SJSA1 (cell line): ENCODE measurements at regions not wholly inside any gene's neighbourhood (a gene's known extent, or its start where the extent isn't known, plus 50 kb on each side); places are given as distances from the start of the nearest gene placed in this dataset.

Source experiments
- DNase-seq, 2 experiments: peaks; one replicate each; pipeline ENCODE4 v3.0.0-alpha.2; 2015 to 2020; ENCODE audit warnings: low spot score in 2 of 2, low read depth in 1 of 2
- H3K27ac ChIP-seq: fragments of 250-450 bp; sonication (Bioruptor Pico); 2 replicates; pipeline ENCODE4 v1.5.1; 2020; ENCODE audit warnings: mild to moderate bottlenecking, moderate library complexity
- H3K27me3 ChIP-seq: fragments of 250-450 bp; sonication (Bioruptor Pico); replicated peaks from 2 replicates; pipeline ENCODE4 v1.5.1; 2020; ENCODE audit warnings: mild to moderate bottlenecking, moderate library complexity
- H3K36me3 ChIP-seq: fragments of 250-450 bp; sonication (Bioruptor Pico); 2 replicates; pipeline ENCODE4 v1.5.1; 2020; ENCODE audit warnings: mild to moderate bottlenecking
- H3K4me1 ChIP-seq: fragments of 250-450 bp; sonication (Bioruptor Pico); replicated peaks from 2 replicates; pipeline ENCODE4 v1.6.1; 2021; ENCODE audit warnings: mild to moderate bottlenecking
- H3K4me3 ChIP-seq: fragments of 250-450 bp; sonication (Bioruptor Pico); 2 replicates; pipeline ENCODE4 v1.5.1; 2020; ENCODE audit warnings: mild to moderate bottlenecking
- H3K9me3 ChIP-seq: fragments of 250-450 bp; sonication (Bioruptor Pico); replicated peaks from 2 replicates; pipeline ENCODE4 v1.5.1; 2020; ENCODE audit warnings: mild to moderate bottlenecking

- no peak overlapping the region for H3K27ac ChIP-seq
- no peak overlapping the region for H3K4me3 ChIP-seq
- H3K4me1 ChIP-seq: no peaks in the 10 kb centered on the region
- no peaks in the 10 kb centered on the region for H3K36me3 ChIP-seq
- no peaks in the 10 kb centered on the region for H3K27me3 ChIP-seq
- no peak for DNase-seq
- H3K9me3 ChIP-seq: no peaks in the 10 kb centered on the region
These were observed 257.3 kb upstream of the APCDD1 start for GRCh38 chr18:10197097-10197496.

GRCh38 chr18:10201226-10201625 is 253.2 kb upstream of the APCDD1 start:
- no peak overlapping the region for H3K4me3 ChIP-seq
- no peak for DNase-seq
- H3K27me3 ChIP-seq: no peaks in the 10 kb centered on the region
- H3K36me3 ChIP-seq: no peaks in the 10 kb centered on the region
- no peak overlapping the region for H3K27ac ChIP-seq
- H3K4me1 ChIP-seq: no peaks in the 10 kb centered on the region
- H3K9me3 ChIP-seq: no peaks in the 10 kb centered on the region

- Histone ChIP-seq H3K27ac (no peak overlapping the region), H3K9me3 (no peaks in the 10 kb centered on the region), H3K4me3 (no peak overlapping the region), H3K27me3 (no peaks in the 10 kb centered on the region), H3K4me1 (no peaks in the 10 kb centered on the region), H3K36me3 (no peaks in the 10 kb centered on the region)
- DNase-seq: no peak
These were observed 252.8 kb upstream of the APCDD1 start for GRCh38 chr18:10201659-10202058.

- H3K4me1 ChIP-seq: no peaks in the 10 kb centered on the region
- no peaks in the 10 kb centered on the region for H3K36me3 ChIP-seq
- H3K27ac ChIP-seq: no peak overlapping the region
- no peak overlapping the region for H3K4me3 ChIP-seq
- no peaks in the 10 kb centered on the region for H3K27me3 ChIP-seq
- H3K9me3 ChIP-seq: no peaks in the 10 kb centered on the region
- no peak for DNase-seq
These were observed 251.6 kb upstream of the APCDD1 start for GRCh38 chr18:10202845-10203321.

GRCh38 chr18:10205151-10205550 is 249.3 kb upstream of the APCDD1 start:
- H3K4me1 ChIP-seq: no peaks in the 10 kb centered on the region
- no peaks in the 10 kb centered on the region for H3K36me3 ChIP-seq
- DNase-seq: no peak
- no peaks in the 10 kb centered on the region for H3K9me3 ChIP-seq
- H3K4me3 ChIP-seq: no peak overlapping the region
- H3K27ac ChIP-seq: no peak overlapping the region
- H3K27me3 ChIP-seq: no peaks in the 10 kb centered on the region

GRCh38 chr18:10207682-10208345 is 246.6 kb upstream of the APCDD1 start:
- no peak for DNase-seq
- Histone ChIP-seq H3K27ac (no peak overlapping the region), H3K9me3 (no peaks in the 10 kb centered on the region), H3K4me1 (no peaks in the 10 kb centered on the region), H3K4me3 (no peak overlapping the region), H3K27me3 (no peaks in the 10 kb centered on the region), H3K36me3 (no peaks in the 10 kb centered on the region)

DNA sequence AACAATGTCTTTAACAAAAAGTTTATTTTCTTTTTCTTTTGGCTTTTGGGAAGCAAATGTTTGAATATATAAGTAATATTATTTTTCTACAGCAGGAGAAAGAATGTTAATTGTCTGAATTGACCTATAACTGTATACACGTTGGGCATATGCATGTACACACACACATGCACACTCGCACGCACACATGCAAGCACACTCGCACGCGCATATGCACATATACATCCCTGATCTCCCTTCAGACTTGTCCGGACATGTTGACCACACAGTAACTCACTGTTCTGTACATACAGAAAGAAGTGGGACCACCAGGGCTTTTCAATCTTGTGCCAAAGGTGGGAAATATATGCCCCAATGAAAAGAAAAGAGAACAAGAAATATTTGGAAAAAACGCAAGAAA is 245.1 kb upstream of the APCDD1 start:
- H3K9me3 ChIP-seq: no peaks in the 10 kb centered on the region
- no peak for DNase-seq
- no peaks in the 10 kb centered on the region for H3K4me1 ChIP-seq
- no peaks in the 10 kb centered on the region for H3K27me3 ChIP-seq
- no peaks in the 10 kb centered on the region for H3K36me3 ChIP-seq
- H3K27ac ChIP-seq: no peak overlapping the region
- no peak overlapping the region for H3K4me3 ChIP-seq

DNA sequence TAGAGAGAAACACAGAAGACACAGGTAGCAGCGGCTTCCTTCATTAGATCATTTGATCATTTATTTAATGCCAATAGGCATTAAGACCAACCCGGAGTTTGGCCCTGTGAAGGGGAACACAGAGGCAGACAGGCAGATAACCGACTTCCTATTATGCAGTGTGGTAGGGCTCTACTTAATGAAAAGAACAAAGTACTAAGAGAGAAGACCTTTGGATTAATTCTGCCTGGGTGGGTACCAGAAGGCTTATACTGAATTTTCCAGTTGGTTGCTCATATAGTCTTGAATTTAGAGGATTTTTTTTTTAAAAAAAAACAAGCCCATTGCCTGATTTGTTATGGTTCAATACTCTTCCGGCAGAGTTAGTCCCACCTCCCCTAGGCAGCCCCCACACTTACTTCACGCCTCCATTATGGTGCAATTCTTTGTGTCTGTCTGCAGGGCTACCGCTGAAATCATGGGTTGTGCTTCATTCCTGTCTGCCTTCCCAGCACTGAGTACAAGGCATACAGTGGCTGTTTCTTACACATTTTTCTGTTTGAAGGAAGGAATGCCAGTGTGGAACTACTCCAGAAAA is 244.3 kb upstream of the APCDD1 start:
- H3K36me3 ChIP-seq: no peaks in the 10 kb centered on the region
- no peak for DNase-seq
- no peaks in the 10 kb centered on the region for H3K9me3 ChIP-seq
- H3K4me1 ChIP-seq: no peaks in the 10 kb centered on the region
- no peaks in the 10 kb centered on the region for H3K27me3 ChIP-seq
- H3K27ac ChIP-seq: no peak overlapping the region
- H3K4me3 ChIP-seq: no peak overlapping the region

DNA sequence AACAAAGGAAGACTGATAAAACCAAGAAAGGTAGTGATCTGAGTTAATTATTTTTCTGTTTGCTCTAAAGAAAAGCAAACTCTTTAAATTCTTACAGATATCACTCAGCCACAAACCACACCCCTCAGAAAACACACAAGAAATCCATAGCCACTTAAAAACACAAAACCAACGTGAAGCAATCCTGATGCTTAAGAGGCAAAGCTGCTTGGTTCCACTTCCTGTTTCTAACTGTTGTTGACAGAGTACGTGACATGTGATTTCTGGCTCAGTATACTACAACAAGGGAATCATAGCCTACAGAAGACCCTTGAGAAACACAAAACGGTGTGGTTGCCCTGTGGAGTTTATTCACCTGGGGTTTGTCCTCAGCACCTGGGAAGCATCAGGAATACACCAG is 240.9 kb upstream of the APCDD1 start:
- no peak overlapping the region for H3K4me3 ChIP-seq
- H3K36me3 ChIP-seq: no peaks in the 10 kb centered on the region
- H3K27me3 ChIP-seq: no peaks in the 10 kb centered on the region
- H3K27ac ChIP-seq: no peak overlapping the region
- no peak for DNase-seq
- H3K4me1 ChIP-seq: no peaks in the 10 kb centered on the region
- no peaks in the 10 kb centered on the region; the same call in none of the 2 replicates for H3K9me3 ChIP-seq

GRCh38 chr18:10215446-10215845 is 239.0 kb upstream of the APCDD1 start:
- no peaks in the 10 kb centered on the region for H3K27me3 ChIP-seq
- no peak for DNase-seq

GRCh38 chr18:10216791-10217190 is 237.6 kb upstream of the APCDD1 start:
- no peaks in the 10 kb centered on the region for H3K4me1 ChIP-seq
- H3K27me3 ChIP-seq: no peaks in the 10 kb centered on the region
- H3K27ac ChIP-seq: no peak overlapping the region
- H3K9me3 ChIP-seq: peaks cover 2% of the 10 kb centered on the region
- H3K36me3 ChIP-seq: no peaks in the 10 kb centered on the region
- DNase-seq: no peak
- no peak overlapping the region for H3K4me3 ChIP-seq

More at GRCh38 chr18:10215446-10215845, 239.0 kb upstream of the APCDD1 start:
- H3K27ac ChIP-seq: no peak overlapping the region
- H3K9me3 ChIP-seq: peaks cover 2% of the 10 kb centered on the region
- no peaks in the 10 kb centered on the region for H3K36me3 ChIP-seq
- H3K4me3 ChIP-seq: no peak overlapping the region
- no peaks in the 10 kb centered on the region for H3K4me1 ChIP-seq

DNA sequence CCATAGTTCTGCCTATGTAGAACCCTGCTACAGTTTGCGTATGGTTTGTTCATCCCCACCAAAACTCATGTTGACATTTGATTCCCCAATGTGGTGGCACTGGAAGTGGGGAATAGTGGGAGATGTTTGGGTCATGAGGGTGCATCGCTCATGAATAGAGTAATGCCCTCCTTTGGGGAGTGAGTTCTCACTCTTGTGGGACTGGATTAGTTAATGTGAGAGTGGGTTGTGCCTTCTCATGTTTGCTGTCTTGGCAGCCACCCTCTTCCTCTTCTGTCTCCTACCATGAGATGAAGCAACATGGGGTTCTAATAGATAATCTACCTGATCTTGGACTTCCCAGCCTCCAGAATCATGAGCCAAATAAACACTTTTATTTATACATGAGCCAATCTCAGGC is 237.2 kb upstream of the APCDD1 start:
- no peak overlapping the region for H3K27ac ChIP-seq
- DNase-seq: no peak
- H3K9me3 ChIP-seq: peaks cover 2% of the 10 kb centered on the region
- no peaks in the 10 kb centered on the region for H3K36me3 ChIP-seq
- no peaks in the 10 kb centered on the region for H3K4me1 ChIP-seq
- H3K4me3 ChIP-seq: no peak overlapping the region
- H3K27me3 ChIP-seq: no peaks in the 10 kb centered on the region

GRCh38 chr18:10225300-10225699 is 229.1 kb upstream of the APCDD1 start:
- Histone ChIP-seq H3K4me1 (no peaks in the 10 kb centered on the region), H3K27me3 (no peaks in the 10 kb centered on the region)
- DNase-seq: no peak

GRCh38 chr18:10226971-10227370 is 227.5 kb upstream of the APCDD1 start:
- no peaks in the 10 kb centered on the region for H3K27me3 ChIP-seq
- no peaks in the 10 kb centered on the region for H3K4me1 ChIP-seq
- no peak overlapping the region for H3K4me3 ChIP-seq
- no peaks in the 10 kb centered on the region for H3K9me3 ChIP-seq
- H3K36me3 ChIP-seq: no peaks in the 10 kb centered on the region
- H3K27ac ChIP-seq: no peak overlapping the region
- no peak for DNase-seq

More at GRCh38 chr18:10225300-10225699, 229.1 kb upstream of the APCDD1 start:
- Histone ChIP-seq H3K4me3 (no peak overlapping the region), H3K27ac (no peak overlapping the region), H3K9me3 (no peaks in the 10 kb centered on the region), H3K36me3 (no peaks in the 10 kb centered on the region)

DNA sequence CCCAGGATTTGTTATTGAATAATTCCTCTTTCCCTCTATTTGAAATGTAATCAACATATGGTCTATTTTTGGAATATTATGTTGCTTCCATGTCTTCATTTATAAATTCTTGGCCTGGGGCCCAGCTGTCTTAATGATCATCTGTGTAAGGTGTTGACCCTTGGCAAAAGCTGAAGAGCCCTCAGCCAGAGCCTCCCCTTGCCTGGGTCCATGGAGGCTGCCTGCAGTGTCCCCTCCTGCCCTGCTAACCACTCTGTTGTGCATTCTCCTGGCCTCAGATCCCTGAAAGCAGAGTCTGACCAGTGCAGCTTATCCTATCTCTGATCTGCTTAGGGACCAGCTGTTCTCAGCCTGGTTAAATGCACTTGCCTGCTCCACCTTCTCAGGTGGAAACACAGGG is 226.1 kb upstream of the APCDD1 start:
- no peaks in the 10 kb centered on the region for H3K4me1 ChIP-seq
- no peak overlapping the region for H3K27ac ChIP-seq
- H3K27me3 ChIP-seq: no peaks in the 10 kb centered on the region
- H3K4me3 ChIP-seq: no peak overlapping the region
- no peaks in the 10 kb centered on the region for H3K9me3 ChIP-seq
- H3K36me3 ChIP-seq: no peaks in the 10 kb centered on the region
- no peak for DNase-seq
